A673 (cell line): ENCODE measurements at regions not wholly inside any gene's neighbourhood (a gene's known extent, or its start where the extent isn't known, plus 50 kb on each side); places are given as distances from the start of the nearest gene placed in this dataset.

ENCODE experiments used
- BruUV-seq: library from RNA; stranded (reverse); fragments of 400-500 nt; replicated peaks from 2 replicates; lab custom pipeline; 2021; lab: Mats Ljungman, UMichigan
- CTCF ChIA-PET: fragments of 300-600 bp; sonication (Branson Sonifier 250); formaldehyde crosslinking; loops from one replicate; lab custom pipeline; 2022; ENCODE audit warnings: antibody characterized with exemption; lab: Charles Lee
- POLR2A ChIA-PET: fragments of 300-600 bp; sonication (Branson Sonifier 250); formaldehyde crosslinking; loops from one replicate; lab custom pipeline; 2022; ENCODE audit warnings: antibody characterized with exemption; ENCODE audit not compliant: low non-redundant PET; lab: Charles Lee
- DNase-seq: peaks from one replicate; pipeline ENCODE4 v3.0.0-alpha.2; 2015; ENCODE audit warnings: low spot score
- H3K27ac ChIP-seq: fragments of 200-600 bp; sonication (generic); 2 replicates; pipeline ENCODE4 v1.5.1; 2016; ENCODE audit warnings: mixed run types, low read depth, mild to moderate bottlenecking, mixed read lengths, antibody characterized with exemption, low read length; ENCODE audit not compliant: poor library complexity, severe bottlenecking
- H3K27me3 ChIP-seq: fragments of 200-600 bp; sonication (generic); replicated peaks from 2 replicates; pipeline ENCODE4 v1.6.1; 2017; ENCODE audit warnings: mixed run types, low read depth, mild to moderate bottlenecking, mixed read lengths, antibody characterized with exemption, low read length; ENCODE audit not compliant: insufficient read depth, poor library complexity
- H3K36me3 ChIP-seq: fragments of 200-600 bp; sonication (generic); 2 replicates; pipeline ENCODE4 v1.6.1; 2016; ENCODE audit warnings: mixed run types, mild to moderate bottlenecking, mixed read lengths, antibody characterized with exemption, low read length; ENCODE audit not compliant: insufficient read depth, poor library complexity, severe bottlenecking
- H3K4me1 ChIP-seq: fragments of 200-600 bp; sonication (generic); 2 replicates; pipeline ENCODE4 v1.6.1; 2017; ENCODE audit warnings: mixed run types, mild to moderate bottlenecking, mixed read lengths, antibody characterized with exemption, low read length; ENCODE audit not compliant: insufficient read depth, poor library complexity, severe bottlenecking
- H3K4me3 ChIP-seq: fragments of 200-600 bp; sonication (generic); 2 replicates; pipeline ENCODE4 v1.5.1; 2016; ENCODE audit warnings: low read depth, mixed run types, mild to moderate bottlenecking, mixed read lengths, low read length; ENCODE audit not compliant: poor library complexity, severe bottlenecking
- H3K9me3 ChIP-seq: fragments of 200-600 bp; sonication (generic); 2 replicates; pipeline ENCODE4 v1.6.1; 2016; ENCODE audit warnings: mixed run types, low read depth, mild to moderate bottlenecking, mixed read lengths, antibody characterized with exemption, low read length; ENCODE audit not compliant: poor library complexity, severe bottlenecking
- EZH2 ChIP-seq: fragments of 200-600 bp; sonication (generic); IDR thresholded peaks from 2 replicates; pipeline ENCODE4 v1.6.1; 2017; ENCODE audit warnings: borderline replicate concordance, low read depth, mild to moderate bottlenecking, mixed read lengths, antibody characterized with exemption, low read length; ENCODE audit not compliant: poor library complexity, severe bottlenecking
- intact Hi-C: fragments of 100-400 bp; cut with micrococcal nuclease; formaldehyde crosslinking; loops from one replicate; pipeline ENCODE4 v1.10.0; 2022; ENCODE audit not compliant: unreplicated experiment
- TF ChIP-seq, protein P1 (sequence below): fragments of 300-800, 200-600 bp; sonication (generic); conservative IDR thresholded peaks from 2 replicates; pipeline ENCODE4 v1.5.1; 2017; ENCODE audit warnings: low read depth, mild to moderate bottlenecking, antibody characterized with exemption, low read length, moderate library complexity, mixed read lengths

GRCh38 chrX:109879991-109880390 is 122.9 kb upstream of the TMEM164 start:
- intact Hi-C loops, result loop anchor here (10.0 kb wide), 1 partner anchor 1175 kb away; no protein-coding TSS in a partner anchor
- TF ChIP-seq, protein P1, sequence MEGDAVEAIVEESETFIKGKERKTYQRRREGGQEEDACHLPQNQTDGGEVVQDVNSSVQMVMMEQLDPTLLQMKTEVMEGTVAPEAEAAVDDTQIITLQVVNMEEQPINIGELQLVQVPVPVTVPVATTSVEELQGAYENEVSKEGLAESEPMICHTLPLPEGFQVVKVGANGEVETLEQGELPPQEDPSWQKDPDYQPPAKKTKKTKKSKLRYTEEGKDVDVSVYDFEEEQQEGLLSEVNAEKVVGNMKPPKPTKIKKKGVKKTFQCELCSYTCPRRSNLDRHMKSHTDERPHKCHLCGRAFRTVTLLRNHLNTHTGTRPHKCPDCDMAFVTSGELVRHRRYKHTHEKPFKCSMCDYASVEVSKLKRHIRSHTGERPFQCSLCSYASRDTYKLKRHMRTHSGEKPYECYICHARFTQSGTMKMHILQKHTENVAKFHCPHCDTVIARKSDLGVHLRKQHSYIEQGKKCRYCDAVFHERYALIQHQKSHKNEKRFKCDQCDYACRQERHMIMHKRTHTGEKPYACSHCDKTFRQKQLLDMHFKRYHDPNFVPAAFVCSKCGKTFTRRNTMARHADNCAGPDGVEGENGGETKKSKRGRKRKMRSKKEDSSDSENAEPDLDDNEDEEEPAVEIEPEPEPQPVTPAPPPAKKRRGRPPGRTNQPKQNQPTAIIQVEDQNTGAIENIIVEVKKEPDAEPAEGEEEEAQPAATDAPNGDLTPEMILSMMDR, result no peak
- TF ChIP-seq EZH2, result no peak
- BruUV-seq, result no TSS peak
- no peaks in the 10 kb centered on the region for H3K9me3 ChIP-seq
- H3K4me3 ChIP-seq, result no peak overlapping the region
- peaks cover 5% of the 10 kb centered on the region for H3K4me1 ChIP-seq
- H3K36me3 ChIP-seq, result no peaks in the 10 kb centered on the region
- CTCF ChIA-PET, result interaction anchor here (3.1 kb wide), 1 partner anchor 11 kb away, joined by 10 read pairs; no protein-coding TSS in a partner anchor
- DNase-seq, result no peak
- POLR2A ChIA-PET, result no interaction called here
- no peak overlapping the region for H3K27ac ChIP-seq
- no peaks in the 10 kb centered on the region for H3K27me3 ChIP-seq

- intact Hi-C loops, result loop anchor here (10.0 kb wide), 1 partner anchor 1176 kb away; no protein-coding TSS in a partner anchor
- CTCF ChIA-PET, result interaction anchor here (3.1 kb wide), 1 partner anchor 10 kb away, joined by 10 read pairs; no protein-coding TSS in a partner anchor
- Histone ChIP-seq H3K9me3 (no peaks in the 10 kb centered on the region), H3K4me1 (peaks cover 5% of the 10 kb centered on the region), H3K4me3 (no peak overlapping the region), H3K27me3 (no peaks in the 10 kb centered on the region), H3K27ac (no peak overlapping the region), H3K36me3 (no peaks in the 10 kb centered on the region)
- POLR2A ChIA-PET, result no interaction called here
- no peak for TF ChIP-seq EZH2
- TF ChIP-seq, protein P1, result no peak
- no TSS peak for BruUV-seq
- no peak for DNase-seq
Observed at GRCh38 chrX:109880629-109881028, 122.3 kb upstream of the TMEM164 start.

DNA sequence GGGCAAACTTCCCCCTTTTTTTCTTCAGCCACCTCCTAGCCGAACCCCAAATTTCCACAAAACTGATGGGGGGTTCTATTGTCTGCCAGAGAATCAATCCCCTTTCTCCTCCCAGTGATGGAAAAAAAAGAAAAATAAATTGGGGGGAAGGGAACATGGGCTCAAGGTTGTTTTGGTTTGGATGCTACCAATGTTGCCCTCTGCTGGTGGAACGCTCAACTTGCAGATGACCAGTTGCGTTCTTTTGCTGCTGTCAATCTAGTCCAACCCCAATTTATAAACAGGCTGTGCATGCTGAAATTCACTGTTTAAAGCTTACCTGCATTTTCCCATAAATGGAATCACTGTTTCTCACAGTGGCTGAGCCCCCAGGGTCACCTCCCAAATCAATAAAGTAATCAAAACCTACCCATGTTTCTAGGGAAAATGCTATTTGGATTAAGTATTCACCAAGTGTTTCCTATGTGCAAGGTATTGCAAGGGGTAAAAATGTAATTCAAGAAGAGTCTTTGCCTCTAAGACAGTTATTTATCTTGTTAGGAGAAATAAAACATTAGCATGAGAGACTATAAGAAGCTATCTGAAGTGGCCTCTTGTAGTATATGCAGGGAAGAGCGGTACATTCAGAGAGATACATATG is 116.7 kb upstream of the TMEM164 start:
- CTCF ChIA-PET, result no interaction called here
- Histone ChIP-seq H3K27ac (no peak overlapping the region), H3K9me3 (no peaks in the 10 kb centered on the region), H3K27me3 (no peaks in the 10 kb centered on the region), H3K4me3 (no peak overlapping the region), H3K4me1 (no peaks in the 10 kb centered on the region), H3K36me3 (no peaks in the 10 kb centered on the region)
- TF ChIP-seq EZH2, result no peak
- TF ChIP-seq, protein P1, result peak; percentile 85
- BruUV-seq, result no TSS peak
- POLR2A ChIA-PET, result no interaction called here
- intact Hi-C loops, result loop anchor here (1.0 to 10.0 kb wide), 2 partner anchors 173 to 1181 kb away; no protein-coding TSS in a partner anchor
- peak; percentile 56 for DNase-seq
